GM12864 (cell line): ENCODE measurements at regions not wholly inside any gene's neighbourhood (a gene's known extent, or its start where the extent isn't known, plus 50 kb on each side); places are given as distances from the start of the nearest gene placed in this dataset.
"Not testable (repeated sequence)": the region's sequence is repeated elsewhere in the genome, so short reads cannot be mapped to it uniquely, and the experiment has no call there.

Experiments
- DNase-seq: peaks from one replicate; pipeline ENCODE4 v3.0.0-alpha.2; 2011; ENCODE audit warnings: low read depth
- H3K4me3 ChIP-seq: 2 replicates; pipeline ENCODE4 v1.5.1; 2011; ENCODE audit warnings: mild to moderate bottlenecking, low read depth, low read length, control low read depth
- TF ChIP-seq, protein P1 (sequence below): IDR thresholded peaks from 2 replicates; pipeline ENCODE4 v1.5.1; 2011; ENCODE audit warnings: low read depth, mild to moderate bottlenecking, moderate library complexity, low read length, control low read depth, inconsistent platforms; ENCODE audit errors: missing control alignments

DNA sequence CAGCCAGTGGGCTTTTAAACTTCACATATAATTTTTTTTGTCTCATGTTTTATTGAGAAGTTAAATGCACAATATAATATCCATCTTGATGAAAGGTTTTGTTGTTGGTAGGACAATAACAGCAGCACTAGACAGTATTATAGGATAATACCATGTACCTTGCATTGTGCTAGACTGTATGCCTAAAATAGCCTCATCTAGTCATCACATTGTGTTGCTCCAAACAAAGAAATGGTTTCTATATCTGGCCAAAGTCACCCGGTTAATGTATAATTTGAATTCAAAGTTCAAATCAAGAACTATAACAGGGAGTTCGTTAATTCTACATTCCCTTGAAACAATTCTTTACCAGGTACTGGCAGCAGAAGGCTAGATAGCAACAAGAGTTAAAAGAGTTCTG is 104.9 kb downstream of the KCNJ2 start:
- TF ChIP-seq, protein P1, sequence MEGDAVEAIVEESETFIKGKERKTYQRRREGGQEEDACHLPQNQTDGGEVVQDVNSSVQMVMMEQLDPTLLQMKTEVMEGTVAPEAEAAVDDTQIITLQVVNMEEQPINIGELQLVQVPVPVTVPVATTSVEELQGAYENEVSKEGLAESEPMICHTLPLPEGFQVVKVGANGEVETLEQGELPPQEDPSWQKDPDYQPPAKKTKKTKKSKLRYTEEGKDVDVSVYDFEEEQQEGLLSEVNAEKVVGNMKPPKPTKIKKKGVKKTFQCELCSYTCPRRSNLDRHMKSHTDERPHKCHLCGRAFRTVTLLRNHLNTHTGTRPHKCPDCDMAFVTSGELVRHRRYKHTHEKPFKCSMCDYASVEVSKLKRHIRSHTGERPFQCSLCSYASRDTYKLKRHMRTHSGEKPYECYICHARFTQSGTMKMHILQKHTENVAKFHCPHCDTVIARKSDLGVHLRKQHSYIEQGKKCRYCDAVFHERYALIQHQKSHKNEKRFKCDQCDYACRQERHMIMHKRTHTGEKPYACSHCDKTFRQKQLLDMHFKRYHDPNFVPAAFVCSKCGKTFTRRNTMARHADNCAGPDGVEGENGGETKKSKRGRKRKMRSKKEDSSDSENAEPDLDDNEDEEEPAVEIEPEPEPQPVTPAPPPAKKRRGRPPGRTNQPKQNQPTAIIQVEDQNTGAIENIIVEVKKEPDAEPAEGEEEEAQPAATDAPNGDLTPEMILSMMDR, result no peak
- no peak overlapping the region for H3K4me3 ChIP-seq
- DNase-seq, result no peak

DNA sequence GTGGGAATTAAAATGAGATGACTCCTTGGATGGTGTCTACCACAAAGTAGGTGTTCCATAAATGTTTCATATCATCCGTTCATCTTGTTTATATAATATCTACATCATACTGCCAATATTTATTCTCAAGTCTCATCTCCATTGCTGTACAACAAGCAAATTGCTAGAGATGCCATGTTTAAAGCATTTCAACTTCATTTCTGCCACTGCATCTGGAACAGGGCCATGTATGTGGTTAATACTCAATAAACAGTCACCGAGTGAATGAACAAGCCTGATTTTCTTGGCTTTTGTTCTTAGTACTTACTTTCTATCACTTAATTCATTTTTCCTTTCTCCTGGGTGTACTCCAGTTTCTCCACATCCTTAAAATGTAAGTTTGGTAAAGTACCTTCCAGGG is 107.6 kb downstream of the KCNJ2 start:
- no peak for DNase-seq
- TF ChIP-seq, protein P1, result no peak
- no peak overlapping the region for H3K4me3 ChIP-seq

DNA sequence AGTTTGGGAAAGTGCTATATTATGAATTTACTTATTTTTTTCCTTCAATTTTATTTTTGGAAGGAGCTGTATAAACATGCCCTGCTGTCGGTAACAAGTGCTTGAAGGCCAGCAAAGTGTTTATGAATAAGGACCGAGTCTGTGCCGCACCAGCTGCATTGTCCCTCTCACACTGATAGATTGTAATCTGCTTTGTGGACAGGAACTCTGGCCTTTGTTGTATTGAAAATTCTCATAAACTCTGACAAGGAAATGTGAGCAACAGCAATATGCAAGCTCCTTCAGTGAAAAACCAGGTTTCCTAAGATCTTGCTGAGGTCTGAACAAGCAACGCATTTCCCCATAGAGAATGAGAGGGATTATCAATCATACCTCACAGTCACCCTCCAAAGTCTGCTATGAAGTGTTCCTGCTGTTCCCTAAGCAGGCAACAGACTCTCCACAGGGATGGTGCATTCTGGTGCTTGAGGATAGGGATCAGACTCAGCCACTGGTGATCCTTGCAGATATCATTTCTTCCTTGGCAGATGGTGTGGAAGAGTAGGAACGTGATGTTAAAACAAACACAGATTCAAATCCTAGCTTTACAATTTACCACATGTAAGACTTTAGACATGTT is 109.6 kb downstream of the KCNJ2 start:
- TF ChIP-seq, protein P1, result no peak
- no peak for DNase-seq
- H3K4me3 ChIP-seq, result no peak overlapping the region

DNA sequence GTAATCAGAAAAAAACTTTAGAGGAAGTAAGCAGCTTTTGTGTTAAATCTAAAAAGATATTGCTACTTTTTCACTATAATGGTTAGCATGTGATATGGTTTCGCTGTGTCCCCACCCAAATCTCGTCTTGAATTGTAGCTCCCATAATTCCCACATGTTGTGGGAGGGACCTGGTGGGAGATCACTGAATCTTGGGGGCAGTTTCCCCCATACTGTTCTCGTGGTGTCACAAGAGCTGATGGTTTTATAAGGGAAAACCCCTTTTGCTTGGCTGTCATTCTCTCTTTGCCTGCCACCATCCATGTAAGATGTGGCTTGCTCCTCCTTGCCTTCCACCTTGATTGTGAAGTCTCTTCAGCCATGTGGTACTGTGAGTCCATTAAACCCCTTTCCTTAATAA is 117.1 kb downstream of the KCNJ2 start:
- H3K4me3 ChIP-seq, result no peak overlapping the region
- no peak for DNase-seq
- TF ChIP-seq, protein P1, result no peak

DNA sequence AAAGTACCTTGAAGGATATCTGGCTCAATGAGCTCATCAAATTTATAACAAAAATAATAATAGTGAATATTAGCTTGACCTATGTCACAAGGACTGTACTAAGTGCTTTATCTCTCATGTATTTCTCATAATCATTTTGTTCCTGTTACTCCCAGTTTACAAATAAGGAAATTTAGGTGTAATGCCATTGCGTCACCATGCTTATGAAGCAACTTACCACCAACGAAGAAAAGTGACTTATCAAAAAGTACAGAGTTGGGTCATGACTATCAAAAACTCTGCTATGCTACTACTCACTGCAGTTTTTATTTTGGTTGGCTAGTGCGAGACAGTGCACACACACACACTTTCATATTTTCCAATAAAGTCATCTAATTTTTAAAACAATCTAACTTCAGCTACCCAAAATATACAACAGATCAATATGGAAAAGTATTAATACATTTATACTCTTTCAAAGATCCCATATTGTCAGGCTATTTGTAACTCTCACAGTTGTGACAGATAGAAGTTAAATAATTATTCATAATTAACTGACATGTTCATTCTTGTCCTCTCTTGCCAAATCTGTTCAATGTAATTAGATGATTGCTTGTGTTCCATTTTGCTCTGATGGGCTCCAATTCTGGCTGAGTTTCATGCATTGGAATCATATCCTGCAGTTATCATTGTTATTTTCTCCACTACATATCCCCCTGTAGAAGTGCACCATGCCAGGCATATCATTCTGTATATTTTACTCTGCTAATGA is 119.4 kb downstream of the KCNJ2 start:
- TF ChIP-seq, protein P1, result no peak
- no peak for DNase-seq

DNA sequence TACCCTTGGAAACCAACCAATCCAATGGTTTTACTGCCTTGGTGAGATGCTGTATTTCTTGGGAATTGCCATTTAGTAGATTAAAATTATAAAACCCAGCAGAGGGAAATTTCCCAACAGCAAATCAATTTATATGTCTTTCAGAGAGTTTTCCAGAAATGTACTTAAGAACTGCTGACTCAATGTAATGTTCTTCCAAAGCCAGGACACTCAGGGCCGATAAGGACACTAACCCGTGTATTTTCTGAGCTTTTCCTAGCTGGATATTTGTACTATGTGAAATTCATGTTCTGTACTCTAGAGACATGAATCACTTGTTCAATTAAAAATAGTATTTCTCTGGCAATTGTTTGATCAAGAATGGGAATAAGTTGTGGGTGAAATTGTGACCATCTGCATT is 121.4 kb downstream of the KCNJ2 start:
- TF ChIP-seq, protein P1, result no peak
- H3K4me3 ChIP-seq, result no peak overlapping the region
- DNase-seq, result no peak

More for the DNA sequence above, 119.4 kb downstream of the KCNJ2 start:
- no peak overlapping the region for H3K4me3 ChIP-seq

DNA sequence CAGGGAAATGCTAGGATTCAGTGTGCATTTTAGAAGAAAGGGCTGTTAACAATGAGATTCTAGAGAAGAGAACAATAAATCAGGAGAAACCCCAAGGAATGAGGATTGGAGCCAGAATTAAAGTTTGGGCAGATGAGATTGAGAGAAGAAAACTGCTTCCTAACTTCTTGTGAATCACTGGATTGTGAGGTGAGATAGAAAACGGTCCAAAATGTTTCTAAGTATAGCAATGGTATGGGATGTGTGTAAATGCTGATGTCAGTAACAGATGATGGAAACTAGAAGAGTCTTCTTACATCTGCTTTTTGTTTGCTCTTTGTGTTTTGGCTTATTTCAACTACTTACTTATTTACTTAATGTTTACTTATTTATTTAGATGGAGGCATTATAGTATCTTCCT is 123.0 kb downstream of the KCNJ2 start:
- no peak for DNase-seq
- no peak overlapping the region for H3K4me3 ChIP-seq
- TF ChIP-seq, protein P1, result no peak

DNA sequence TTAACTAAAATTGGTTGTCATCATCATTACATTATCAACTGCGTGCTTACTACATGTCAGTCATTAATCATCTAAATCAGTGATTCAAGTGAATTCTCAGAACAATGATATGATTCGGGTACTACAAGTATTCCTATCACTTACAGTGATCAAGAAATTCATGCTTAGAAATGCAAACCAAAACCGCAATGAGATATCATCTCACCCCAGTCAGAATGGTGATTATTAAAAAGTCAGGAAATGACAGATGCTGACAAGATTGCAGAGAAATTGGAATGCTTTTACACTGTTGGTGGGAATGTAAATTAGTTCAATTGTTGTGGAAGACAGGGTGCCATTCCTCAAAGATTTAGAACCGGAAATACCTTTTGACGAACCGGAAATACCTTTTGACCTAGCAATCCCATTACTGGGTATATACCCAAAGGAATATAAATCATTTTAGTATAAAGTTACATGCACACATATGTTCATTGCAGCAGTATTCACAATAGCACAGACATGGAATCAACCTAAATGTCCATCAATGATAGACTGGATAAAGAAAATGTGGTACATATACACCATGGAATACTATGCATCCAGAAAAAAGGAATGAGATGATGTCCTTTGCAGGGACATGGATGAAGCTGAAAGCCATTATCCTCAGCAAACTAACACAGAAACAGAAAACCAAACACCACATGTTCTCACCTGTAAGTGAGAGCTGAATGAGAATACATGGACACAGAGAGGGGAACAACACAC is 124.4 kb downstream of the KCNJ2 start:
- H3K4me3 ChIP-seq, DNase-seq: not testable (repeated sequence)
